ENCODE measurements at regions not wholly inside any gene's neighbourhood (a gene's known extent, or its start where the extent isn't known, plus 50 kb on each side); places are given as distances from the start of the nearest gene placed in this dataset.

DNA sequence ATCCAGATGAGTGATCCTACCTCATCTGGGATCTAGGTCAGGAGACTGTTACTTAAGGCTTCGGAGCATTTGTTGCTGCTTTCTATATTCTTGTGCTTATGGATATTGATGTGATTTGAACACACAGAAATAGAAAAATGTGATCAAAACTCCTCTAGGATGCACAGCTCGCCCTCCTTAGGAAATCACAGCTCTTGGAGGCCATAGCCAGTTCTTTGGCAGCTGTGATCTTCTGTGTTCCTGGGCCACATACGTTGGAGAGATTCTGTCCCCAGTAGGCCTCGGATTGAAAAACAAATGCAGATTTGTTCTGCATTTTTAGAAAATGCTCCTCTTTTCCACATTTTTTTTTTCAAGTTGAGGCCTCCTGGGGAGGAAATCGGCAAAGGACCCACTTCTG is 437.4 kb upstream of the THBS1 start:
- no peak overlapping the region for H4K5ac ChIP-seq (ENCODE audit: insufficient read length, low read depth, low read length)
- ChIA-PET CTCF (ENCODE audit: partially characterized antibody) (interaction anchor here (0.7 to 1.6 kb wide), 7 partner anchors 16 to 444 kb away, joined by 3 to 5 read pairs (median 3); no protein-coding TSS in a partner anchor), POLR2A (ENCODE audit: partially characterized antibody) (interaction anchor here (1.1 kb wide), 1 partner anchor 437 kb away, joined by 3 read pairs; the partner anchor contains the start of gene THBS1)
- H3K23me2 ChIP-seq (ENCODE audit: low read depth, low read length): no peaks in the 10 kb centered on the region; the same call in 1 of the 2 replicates
- TF ChIP-seq SUZ12 (IDR thresholded peaks at IDR 0.05; ENCODE audit: low read length): no peak
- TF ChIP-seq SAP30 (IDR thresholded peaks at IDR 0.05; ENCODE audit: insufficient read depth, insufficient replicate concordance, low read length): no peak
- no peak for TF ChIP-seq RNF2 (IDR thresholded peaks at IDR 0.05; ENCODE audit: borderline replicate concordance, low read depth, low read length, missing control alignments, poor library complexity, severe bottlenecking)
- no peak for TF ChIP-seq CHD1 (IDR thresholded peaks at IDR 0.05; ENCODE audit: low read depth, low read length)
- no peak for TF ChIP-seq TEAD4 (IDR thresholded peaks at IDR 0.05; ENCODE audit: low read depth, low read length)
- TF ChIP-seq EP300 (IDR thresholded peaks at IDR 0.05; ENCODE audit: borderline replicate concordance in 1 of 2, low read depth in 2 of 2, low read length in 2 of 2): no peak
- TF ChIP-seq EZH2 (IDR thresholded peaks at IDR 0.05; ENCODE audit: low read depth, low read length, severe bottlenecking): no peak
- no peak for TF ChIP-seq BACH1 (IDR thresholded peaks at IDR 0.05; ENCODE audit: low read length)
- TF ChIP-seq ATF2 (IDR thresholded peaks at IDR 0.05; ENCODE audit: low read length): no peak
- TF ChIP-seq CEBPB (IDR thresholded peaks at IDR 0.05; ENCODE audit: low read depth, low read length): no peak
- no peak for TF ChIP-seq SRF (IDR thresholded peaks at IDR 0.05; ENCODE audit: low read depth, low read length)
- H4K20me1 ChIP-seq (replicated peaks in 1 of 2; ENCODE audit: control insufficient read depth in 1 of 2, insufficient read depth in 2 of 2, low read length in 2 of 2): no peaks in the 10 kb centered on the region
- H3K4ac ChIP-seq (replicated peaks; ENCODE audit: insufficient read length, low read depth, low read length): no peak overlapping the region
- no peak overlapping the region for H3K4me3 ChIP-seq (ENCODE audit: extremely low read depth in 1 of 4, insufficient read depth in 2 of 4, low read depth in 3 of 4, low read length in 4 of 4)
- no peak overlapping the region for H3K23ac ChIP-seq (ENCODE audit: insufficient read length)
- no peak overlapping the region for H4K91ac ChIP-seq (replicated peaks; ENCODE audit: insufficient read length, low read length)
- WGBS, 2 experiments (ENCODE audit: extremely low coverage in 1 of 2, insufficient coverage in 1 of 2, insufficient read length in 1 of 2, insufficient replicate concordance in 2 of 2, low coverage in 1 of 2, low lambda C conversion rate in 2 of 2, missing lambda C conversion rate in 1 of 2): 86% methylated on average over 5 of the region's 5 CpGs; no CpG with 5 or more reads in 1 of the 2 experiments
- FAIRE-seq (no peak), DNase-seq (ENCODE audit: low read depth in 1 of 2, low spot score in 2 of 2) (no peak)
- no peak overlapping the region for H3K18ac ChIP-seq (ENCODE audit: extremely low read depth, low read length)
- no peak overlapping the region for H3K14ac ChIP-seq (ENCODE audit: insufficient read length)
- no peak overlapping the region for H2BK120ac ChIP-seq (replicated peaks; ENCODE audit: low read depth, low read length)
- H2BK20ac ChIP-seq (ENCODE audit: low read length): no peak overlapping the region
- H3K79me2 ChIP-seq (ENCODE audit: control insufficient read depth in 1 of 2, insufficient read depth in 2 of 2, low read length in 2 of 2): no peaks in the 10 kb centered on the region
- no peaks in the 10 kb centered on the region for H3K36me3 ChIP-seq (ENCODE audit: control insufficient read depth in 2 of 4, insufficient read depth in 4 of 4, low read length in 3 of 4)
- no peaks in the 10 kb centered on the region for H3K4me1 ChIP-seq (replicated peaks in 1 of 4; ENCODE audit: control insufficient read depth in 3 of 4, insufficient read depth in 4 of 4, low read length in 3 of 4)
- H2BK5ac ChIP-seq (ENCODE audit: low read depth, low read length): no peak overlapping the region
- H4K8ac ChIP-seq (ENCODE audit: extremely low read depth, insufficient read depth, low read length): no peak overlapping the region
- no peak overlapping the region for H3K56ac ChIP-seq (replicated peaks; ENCODE audit: insufficient read length, low read depth, low read length)
- H2AK5ac ChIP-seq (ENCODE audit: low read depth, low read length): no peak overlapping the region
- no peak overlapping the region for H2BK12ac ChIP-seq (ENCODE audit: low read depth, low read length)
- no peaks in the 10 kb centered on the region for H3K27me3 ChIP-seq (replicated peaks in 1 of 4; ENCODE audit: control insufficient read depth in 3 of 4, extremely low read depth in 1 of 4, insufficient read depth in 3 of 4, low read length in 3 of 4)
- no peak overlapping the region for H3K9ac ChIP-seq (replicated peaks in 1 of 4; ENCODE audit: extremely low read depth in 1 of 4, low read depth in 3 of 4, low read length in 3 of 4)
- no peak overlapping the region for H2BK15ac ChIP-seq (ENCODE audit: low read length)
- H2AFZ ChIP-seq (ENCODE audit: low read length): no peak overlapping the region
- no peak overlapping the region for H3K4me2 ChIP-seq (ENCODE audit: insufficient read depth in 1 of 2, low read depth in 2 of 2, low read length in 2 of 2)
- H3K9me3 ChIP-seq (ENCODE audit: insufficient read depth in 2 of 2, low read depth in 1 of 2, low read length in 1 of 2): no peaks in the 10 kb centered on the region
- H3K27ac ChIP-seq (ENCODE audit: low read depth, low read length): no peak overlapping the region
- H3K79me1 ChIP-seq (ENCODE audit: low read depth, low read length): no peaks in the 10 kb centered on the region
